ENCODE measurements at regions not wholly inside any gene's neighbourhood (a gene's known extent, or its start where the extent isn't known, plus 50 kb on each side); places are given as distances from the start of the nearest gene placed in this dataset.

GRCh38 chr14:89091781-89092180 is 267.3 kb downstream of the TTC8 start:
- Histone ChIP-seq H3K4ac (replicated peaks; ENCODE audit: insufficient read length, low read depth, low read length) (no peak overlapping the region), H2BK5ac (ENCODE audit: low read depth, low read length) (no peak overlapping the region), H2AFZ (ENCODE audit: low read length) (no peak overlapping the region), H3K9ac (replicated peaks in 1 of 4; ENCODE audit: extremely low read depth in 1 of 4, low read depth in 3 of 4, low read length in 3 of 4) (no peak overlapping the region), H3K23me2 (ENCODE audit: low read depth, low read length) (no peaks in the 10 kb centered on the region; the same call in 1 of the 2 replicates), H3K79me1 (ENCODE audit: low read depth, low read length) (no peaks in the 10 kb centered on the region), H3K23ac (ENCODE audit: insufficient read length) (no peak overlapping the region), H2AK5ac (ENCODE audit: low read depth, low read length) (no peak overlapping the region), H2BK15ac (ENCODE audit: low read length) (no peak overlapping the region), H4K91ac (replicated peaks; ENCODE audit: insufficient read length, low read length) (no peak overlapping the region), H2BK120ac (replicated peaks; ENCODE audit: low read depth, low read length) (no peak overlapping the region), H3K36me3 (ENCODE audit: control insufficient read depth in 2 of 4, insufficient read depth in 4 of 4, low read length in 3 of 4) (no peaks in the 10 kb centered on the region), H4K5ac (ENCODE audit: insufficient read length, low read depth, low read length) (no peak overlapping the region), H3K27ac (ENCODE audit: low read depth, low read length) (no peak overlapping the region), H3K79me2 (ENCODE audit: control insufficient read depth in 1 of 2, insufficient read depth in 2 of 2, low read length in 2 of 2) (no peaks in the 10 kb centered on the region), H3K56ac (replicated peaks; ENCODE audit: insufficient read length, low read depth, low read length) (no peak overlapping the region), H3K27me3 (replicated peaks in 1 of 4; ENCODE audit: control insufficient read depth in 3 of 4, extremely low read depth in 1 of 4, insufficient read depth in 3 of 4, low read length in 3 of 4) (no peaks in the 10 kb centered on the region; a peak in 1 of 7 replicates), H3K4me1 (replicated peaks in 1 of 4; ENCODE audit: control insufficient read depth in 3 of 4, insufficient read depth in 4 of 4, low read length in 3 of 4) (no peaks in the 10 kb centered on the region), H3K4me3 (ENCODE audit: extremely low read depth in 1 of 4, insufficient read depth in 2 of 4, low read depth in 3 of 4, low read length in 4 of 4) (no peak overlapping the region), H3K14ac (ENCODE audit: insufficient read length) (no peak overlapping the region), H4K8ac (ENCODE audit: extremely low read depth, insufficient read depth, low read length) (no peak overlapping the region), H3K9me3 (ENCODE audit: insufficient read depth in 2 of 2, low read depth in 1 of 2, low read length in 1 of 2) (no peaks in the 10 kb centered on the region), H4K20me1 (replicated peaks in 1 of 2; ENCODE audit: control insufficient read depth in 1 of 2, insufficient read depth in 2 of 2, low read length in 2 of 2) (no peaks in the 10 kb centered on the region), H2BK20ac (ENCODE audit: low read length) (no peak overlapping the region), H3K4me2 (ENCODE audit: insufficient read depth in 1 of 2, low read depth in 2 of 2, low read length in 2 of 2) (no peak overlapping the region), H2BK12ac (ENCODE audit: low read depth, low read length) (no peak overlapping the region), H3K18ac (ENCODE audit: extremely low read depth, low read length) (no peak overlapping the region)
- WGBS, 2 experiments (ENCODE audit: extremely low coverage in 1 of 2, insufficient coverage in 1 of 2, insufficient read length in 1 of 2, insufficient replicate concordance in 2 of 2, low coverage in 1 of 2, low lambda C conversion rate in 2 of 2, missing lambda C conversion rate in 1 of 2), result 100% methylated on average over 1 of the region's 1 CpG; no CpG with 5 or more reads in 1 of the 2 experiments
- no peak for FAIRE-seq
- DNase-seq (ENCODE audit: low read depth in 1 of 2, low spot score in 2 of 2), result no peak
- POLR2A ChIA-PET (ENCODE audit: partially characterized antibody), result no interaction called here
- CTCF ChIA-PET (ENCODE audit: partially characterized antibody), result no interaction called here
- no peak for TF ChIP-seq ATF2 (IDR thresholded peaks at IDR 0.05; ENCODE audit: low read length)
- no peak for TF ChIP-seq PHF8 (conservative IDR thresholded peaks at IDR 0.05; ENCODE audit: low read depth, low read length)
- no peak for TF ChIP-seq CBX5 (IDR thresholded peaks at IDR 0.05; ENCODE audit: low read depth, low read length)
- no peak for TF ChIP-seq SP1 (IDR thresholded peaks at IDR 0.05; ENCODE audit: low read depth, low read length)
- no peak for TF ChIP-seq NANOG (IDR thresholded peaks at IDR 0.05; ENCODE audit: insufficient read depth, low read depth, low read length, poor library complexity, severe bottlenecking)
- no peak for TF ChIP-seq TEAD4 (IDR thresholded peaks at IDR 0.05; ENCODE audit: low read depth, low read length)
- TF ChIP-seq RFX5 (IDR thresholded peaks at IDR 0.05; ENCODE audit: borderline replicate concordance, low read depth, low read length), result no peak
- no peak for TF ChIP-seq KDM4A (IDR thresholded peaks at IDR 0.05; ENCODE audit: low read depth, low read length, severe bottlenecking)
- TF ChIP-seq SRF (IDR thresholded peaks at IDR 0.05; ENCODE audit: low read depth, low read length), result no peak
- TF ChIP-seq TAF1 (IDR thresholded peaks at IDR 0.05; ENCODE audit: low read depth, low read length), result no peak
- TF ChIP-seq CHD2 (IDR thresholded peaks at IDR 0.05; ENCODE audit: low read length), result no peak
- TF ChIP-seq SUZ12 (IDR thresholded peaks at IDR 0.05; ENCODE audit: low read length), result no peak
- TF ChIP-seq SAP30 (IDR thresholded peaks at IDR 0.05; ENCODE audit: insufficient read depth, insufficient replicate concordance, low read length), result no peak

All from H1 (cell line).